ENCODE measurements at regions not wholly inside any gene's neighbourhood (a gene's known extent, or its start where the extent isn't known, plus 50 kb on each side); places are given as distances from the start of the nearest gene placed in this dataset.

GRCh38 chr11:45717526-45717925, 52.1 kb upstream of the CHST1 start:
- TF ChIP-seq, protein P1, sequence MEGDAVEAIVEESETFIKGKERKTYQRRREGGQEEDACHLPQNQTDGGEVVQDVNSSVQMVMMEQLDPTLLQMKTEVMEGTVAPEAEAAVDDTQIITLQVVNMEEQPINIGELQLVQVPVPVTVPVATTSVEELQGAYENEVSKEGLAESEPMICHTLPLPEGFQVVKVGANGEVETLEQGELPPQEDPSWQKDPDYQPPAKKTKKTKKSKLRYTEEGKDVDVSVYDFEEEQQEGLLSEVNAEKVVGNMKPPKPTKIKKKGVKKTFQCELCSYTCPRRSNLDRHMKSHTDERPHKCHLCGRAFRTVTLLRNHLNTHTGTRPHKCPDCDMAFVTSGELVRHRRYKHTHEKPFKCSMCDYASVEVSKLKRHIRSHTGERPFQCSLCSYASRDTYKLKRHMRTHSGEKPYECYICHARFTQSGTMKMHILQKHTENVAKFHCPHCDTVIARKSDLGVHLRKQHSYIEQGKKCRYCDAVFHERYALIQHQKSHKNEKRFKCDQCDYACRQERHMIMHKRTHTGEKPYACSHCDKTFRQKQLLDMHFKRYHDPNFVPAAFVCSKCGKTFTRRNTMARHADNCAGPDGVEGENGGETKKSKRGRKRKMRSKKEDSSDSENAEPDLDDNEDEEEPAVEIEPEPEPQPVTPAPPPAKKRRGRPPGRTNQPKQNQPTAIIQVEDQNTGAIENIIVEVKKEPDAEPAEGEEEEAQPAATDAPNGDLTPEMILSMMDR (IDR thresholded peaks at IDR 0.05 in 8 of 11, conservative IDR thresholded peaks at IDR 0.05 in 3 of 11): no peak
- no peak for TF ChIP-seq POLR2A (IDR thresholded peaks at IDR 0.05)
